ENCODE measurements at regions not wholly inside any gene's neighbourhood (a gene's known extent, or its start where the extent isn't known, plus 50 kb on each side); places are given as distances from the start of the nearest gene placed in this dataset.
"Not testable (repeated sequence)": the region's sequence is repeated elsewhere in the genome, so short reads cannot be mapped to it uniquely, and the experiment has no call there.

GRCh38 chr2:199186301-199186751, 271.4 kb downstream of the SATB2 start:
- H3K36me3 ChIP-seq (ENCODE audit: control insufficient read depth, insufficient read depth, low read length): no peaks in the 10 kb centered on the region
- H3K9ac ChIP-seq (ENCODE audit: low read depth, low read length): 0 out of 2 replicates have a peak overlapping the region, but pooled peaks have one; percentile 25
- H3K4me3 ChIP-seq (ENCODE audit: low read depth, low read length): peak overlapping the region; percentile 40; the same call in 1 of the 2 replicates
- H3K9me3 ChIP-seq (ENCODE audit: control insufficient read depth, insufficient read depth, low read length): no peaks in the 10 kb centered on the region
- H3K4me1 ChIP-seq (ENCODE audit: control insufficient read depth, insufficient read depth, low read length): peaks cover 19% of the 10 kb centered on the region
- no peaks in the 10 kb centered on the region for H3K27me3 ChIP-seq (ENCODE audit: control insufficient read depth, insufficient read depth, low read length)
- H3K27ac ChIP-seq (ENCODE audit: low read depth, low read length): peak overlapping the region; percentile 85

- H3K9me3 ChIP-seq (ENCODE audit: control insufficient read depth, insufficient read depth, low read length); H3K36me3 ChIP-seq (ENCODE audit: control insufficient read depth, insufficient read depth, low read length): not testable (repeated sequence)
- H3K27ac ChIP-seq (ENCODE audit: low read depth, low read length): peak overlapping the region; percentile 85
These were observed 272.6 kb downstream of the SATB2 start for GRCh38 chr2:199185174-199185573.

GRCh38 chr2:199163613-199164458, 293.9 kb downstream of the SATB2 start:
- H3K27me3 ChIP-seq (ENCODE audit: control insufficient read depth, insufficient read depth, low read length): no peaks in the 10 kb centered on the region
- H3K4me3 ChIP-seq (ENCODE audit: low read depth, low read length): no peak overlapping the region; the same call in 1 of the 2 replicates
- H3K9ac ChIP-seq (ENCODE audit: low read depth, low read length): no peak overlapping the region
- H3K4me1 ChIP-seq (ENCODE audit: control insufficient read depth, insufficient read depth, low read length): peaks cover 9% of the 10 kb centered on the region; the same call in 1 of the 2 replicates
- no peak overlapping the region for H3K27ac ChIP-seq (ENCODE audit: low read depth, low read length)
- 0 out of 2 replicates have a peak, but pooled peaks cover 2% of the 10 kb centered on the region for H3K9me3 ChIP-seq (ENCODE audit: control insufficient read depth, insufficient read depth, low read length)
- no peaks in the 10 kb centered on the region for H3K36me3 ChIP-seq (ENCODE audit: control insufficient read depth, insufficient read depth, low read length)

More at GRCh38 chr2:199185174-199185573, 272.6 kb downstream of the SATB2 start:
- H3K4me1 ChIP-seq (ENCODE audit: control insufficient read depth, insufficient read depth, low read length): peaks cover 17% of the 10 kb centered on the region
- H3K27me3 ChIP-seq (ENCODE audit: control insufficient read depth, insufficient read depth, low read length); H3K4me3 ChIP-seq (ENCODE audit: low read depth, low read length); H3K9ac ChIP-seq (ENCODE audit: low read depth, low read length): not testable (repeated sequence)

- no peak overlapping the region for H3K4me3 ChIP-seq (ENCODE audit: low read depth, low read length)
- H3K9ac ChIP-seq (ENCODE audit: low read depth, low read length): no peak overlapping the region
- H3K27me3 ChIP-seq (ENCODE audit: control insufficient read depth, insufficient read depth, low read length): no peaks in the 10 kb centered on the region
- peaks cover 9% of the 10 kb centered on the region; the same call in 1 of the 2 replicates for H3K4me1 ChIP-seq (ENCODE audit: control insufficient read depth, insufficient read depth, low read length)
- no peaks in the 10 kb centered on the region for H3K36me3 ChIP-seq (ENCODE audit: control insufficient read depth, insufficient read depth, low read length)
- no peak overlapping the region for H3K27ac ChIP-seq (ENCODE audit: low read depth, low read length)
- H3K9me3 ChIP-seq (ENCODE audit: control insufficient read depth, insufficient read depth, low read length): peaks cover 12% of the 10 kb centered on the region; the same call in 1 of the 2 replicates
These were observed 296.9 kb downstream of the SATB2 start for GRCh38 chr2:199160677-199161465.

GRCh38 chr2:199160081-199160480, 297.7 kb downstream of the SATB2 start:
- Histone ChIP-seq H3K9ac (ENCODE audit: low read depth, low read length) (no peak overlapping the region), H3K9me3 (ENCODE audit: control insufficient read depth, insufficient read depth, low read length) (peaks cover 14% of the 10 kb centered on the region; the same call in 1 of the 2 replicates), H3K36me3 (ENCODE audit: control insufficient read depth, insufficient read depth, low read length) (no peaks in the 10 kb centered on the region), H3K4me3 (ENCODE audit: low read depth, low read length) (no peak overlapping the region), H3K27me3 (ENCODE audit: control insufficient read depth, insufficient read depth, low read length) (no peaks in the 10 kb centered on the region), H3K4me1 (ENCODE audit: control insufficient read depth, insufficient read depth, low read length) (peaks cover 9% of the 10 kb centered on the region; the same call in 1 of the 2 replicates), H3K27ac (ENCODE audit: low read depth, low read length) (no peak overlapping the region)

GRCh38 chr2:199148076-199148845, 309.5 kb downstream of the SATB2 start:
- Histone ChIP-seq H3K9ac (ENCODE audit: low read depth, low read length) (no peak overlapping the region), H3K36me3 (ENCODE audit: control insufficient read depth, insufficient read depth, low read length) (no peaks in the 10 kb centered on the region), H3K27ac (ENCODE audit: low read depth, low read length) (no peak overlapping the region), H3K4me1 (ENCODE audit: control insufficient read depth, insufficient read depth, low read length) (no peaks in the 10 kb centered on the region), H3K27me3 (ENCODE audit: control insufficient read depth, insufficient read depth, low read length) (no peaks in the 10 kb centered on the region), H3K4me3 (ENCODE audit: low read depth, low read length) (no peak overlapping the region), H3K9me3 (ENCODE audit: control insufficient read depth, insufficient read depth, low read length) (no peaks in the 10 kb centered on the region)

GRCh38 chr2:199147216-199147615, 310.5 kb downstream of the SATB2 start:
- no peaks in the 10 kb centered on the region for H3K27me3 ChIP-seq (ENCODE audit: control insufficient read depth, insufficient read depth, low read length)
- no peaks in the 10 kb centered on the region for H3K4me1 ChIP-seq (ENCODE audit: control insufficient read depth, insufficient read depth, low read length)
- no peaks in the 10 kb centered on the region for H3K9me3 ChIP-seq (ENCODE audit: control insufficient read depth, insufficient read depth, low read length)
- H3K9ac ChIP-seq (ENCODE audit: low read depth, low read length): no peak overlapping the region
- H3K27ac ChIP-seq (ENCODE audit: low read depth, low read length): no peak overlapping the region
- no peaks in the 10 kb centered on the region for H3K36me3 ChIP-seq (ENCODE audit: control insufficient read depth, insufficient read depth, low read length)
- H3K4me3 ChIP-seq (ENCODE audit: low read depth, low read length): no peak overlapping the region

GRCh38 chr2:199144546-199144945, 313.2 kb downstream of the SATB2 start:
- H3K36me3 ChIP-seq (ENCODE audit: control insufficient read depth, insufficient read depth, low read length): no peaks in the 10 kb centered on the region
- no peak overlapping the region for H3K9ac ChIP-seq (ENCODE audit: low read depth, low read length)
- no peak overlapping the region for H3K27ac ChIP-seq (ENCODE audit: low read depth, low read length)
- no peaks in the 10 kb centered on the region for H3K4me1 ChIP-seq (ENCODE audit: control insufficient read depth, insufficient read depth, low read length)
- H3K4me3 ChIP-seq (ENCODE audit: low read depth, low read length): no peak overlapping the region
- peaks cover 5% of the 10 kb centered on the region; the same call in 1 of the 2 replicates for H3K9me3 ChIP-seq (ENCODE audit: control insufficient read depth, insufficient read depth, low read length)
- H3K27me3 ChIP-seq (ENCODE audit: control insufficient read depth, insufficient read depth, low read length): no peaks in the 10 kb centered on the region

- no peak overlapping the region for H3K9ac ChIP-seq (ENCODE audit: low read depth, low read length)
- H3K27ac ChIP-seq (ENCODE audit: low read depth, low read length): no peak overlapping the region
- H3K9me3 ChIP-seq (ENCODE audit: control insufficient read depth, insufficient read depth, low read length): peaks cover 5% of the 10 kb centered on the region; the same call in 1 of the 2 replicates
- no peak overlapping the region for H3K4me3 ChIP-seq (ENCODE audit: low read depth, low read length)
- no peaks in the 10 kb centered on the region for H3K4me1 ChIP-seq (ENCODE audit: control insufficient read depth, insufficient read depth, low read length)
- H3K27me3 ChIP-seq (ENCODE audit: control insufficient read depth, insufficient read depth, low read length): no peaks in the 10 kb centered on the region
- H3K36me3 ChIP-seq (ENCODE audit: control insufficient read depth, insufficient read depth, low read length): no peaks in the 10 kb centered on the region
These were observed 313.7 kb downstream of the SATB2 start for GRCh38 chr2:199144036-199144435.

GRCh38 chr2:199136681-199137080, 321.1 kb downstream of the SATB2 start:
- no peak overlapping the region for H3K4me3 ChIP-seq (ENCODE audit: low read depth, low read length)
- H3K36me3 ChIP-seq (ENCODE audit: control insufficient read depth, insufficient read depth, low read length): no peaks in the 10 kb centered on the region
- H3K9me3 ChIP-seq (ENCODE audit: control insufficient read depth, insufficient read depth, low read length): peaks cover 3% of the 10 kb centered on the region; the same call in 1 of the 2 replicates
- no peak overlapping the region for H3K9ac ChIP-seq (ENCODE audit: low read depth, low read length)
- H3K4me1 ChIP-seq (ENCODE audit: control insufficient read depth, insufficient read depth, low read length): no peaks in the 10 kb centered on the region
- H3K27me3 ChIP-seq (ENCODE audit: control insufficient read depth, insufficient read depth, low read length): no peaks in the 10 kb centered on the region
- H3K27ac ChIP-seq (ENCODE audit: low read depth, low read length): no peak overlapping the region
